ENCODE measurements at regions not wholly inside any gene's neighbourhood (a gene's known extent, or its start where the extent isn't known, plus 50 kb on each side); places are given as distances from the start of the nearest gene placed in this dataset.
"Not testable (repeated sequence)": the region's sequence is repeated elsewhere in the genome, so short reads cannot be mapped to it uniquely, and the experiment has no call there.

DNA sequence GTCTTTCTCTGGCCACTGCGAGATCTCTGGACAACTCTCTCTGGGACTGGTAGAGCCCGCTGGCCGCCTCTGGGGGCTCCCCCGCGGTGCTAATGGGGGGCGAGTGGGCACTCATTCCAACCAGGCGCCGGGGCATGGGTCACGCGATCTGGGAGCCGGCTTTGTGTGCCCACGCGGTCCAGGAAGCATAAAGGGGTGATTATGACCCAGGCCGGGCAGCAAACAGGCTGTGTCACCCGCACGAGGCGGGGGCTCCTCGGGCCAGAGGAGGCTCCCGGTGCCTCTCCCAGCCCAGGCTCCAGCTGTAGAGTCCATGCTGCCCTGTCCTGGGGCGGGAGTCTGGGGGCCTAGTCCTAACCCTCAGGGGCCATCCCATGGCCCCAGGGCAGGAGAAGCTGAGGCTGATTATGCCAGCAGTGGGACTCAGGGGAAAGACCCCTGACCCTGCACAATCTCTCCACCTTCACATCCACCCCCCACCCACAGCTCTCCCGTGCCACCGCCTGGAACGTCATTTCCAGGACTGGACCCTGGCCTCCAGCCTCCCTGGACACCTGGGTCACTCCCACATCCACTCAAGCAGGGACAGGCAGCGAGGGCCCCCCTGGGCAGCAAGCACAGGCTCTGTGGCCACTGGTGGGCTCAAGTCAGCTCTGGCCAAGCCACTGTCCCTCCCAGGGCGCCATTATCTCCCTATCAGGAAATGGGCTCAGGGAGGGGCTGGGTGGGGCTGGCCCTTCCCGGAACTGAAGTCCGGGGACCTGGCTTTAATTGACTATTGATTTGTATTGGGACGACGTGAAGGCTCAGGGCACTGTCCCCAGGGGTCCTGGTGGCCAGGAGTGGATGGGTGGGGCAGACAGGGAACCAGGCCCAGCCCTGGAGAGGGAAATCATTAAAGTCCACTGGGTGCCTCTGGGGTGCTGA lies 50.0 kb downstream of the PTPRS start:
- no peak for DNase-seq

GRCh38 chr19:5289060-5289990 lies 51.3 kb downstream of the PTPRS start:
- no peak for DNase-seq

GRCh38 chr19:5288347-5288739 lies 52.3 kb downstream of the PTPRS start:
- no peak for DNase-seq

DNA sequence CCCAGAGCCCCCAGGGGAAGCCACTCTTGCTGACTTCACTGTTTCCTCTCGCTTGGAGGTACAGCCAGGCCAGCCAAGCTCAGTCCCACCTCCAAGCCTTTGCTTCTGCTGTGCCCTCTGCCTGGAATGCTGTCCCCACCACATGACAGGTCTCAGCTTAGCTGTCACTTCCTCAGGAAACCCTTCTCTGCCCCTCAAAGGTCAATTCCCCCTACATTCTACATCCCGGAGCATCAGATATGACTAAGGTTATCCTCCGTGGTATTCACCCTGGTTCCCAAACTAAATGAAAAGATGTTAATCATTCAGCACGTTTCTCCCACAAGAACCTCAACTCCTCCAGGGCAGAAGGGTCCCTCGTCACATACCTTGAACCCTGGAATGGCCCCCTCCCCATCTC lies 53.5 kb downstream of the PTPRS start:
- no peak for DNase-seq

- DNase-seq, result no peak
These were observed 54.1 kb downstream of the PTPRS start for GRCh38 chr19:5286465-5287029.

- DNase-seq, result no peak
These were observed 54.7 kb downstream of the PTPRS start for GRCh38 chr19:5285955-5286354.

DNA sequence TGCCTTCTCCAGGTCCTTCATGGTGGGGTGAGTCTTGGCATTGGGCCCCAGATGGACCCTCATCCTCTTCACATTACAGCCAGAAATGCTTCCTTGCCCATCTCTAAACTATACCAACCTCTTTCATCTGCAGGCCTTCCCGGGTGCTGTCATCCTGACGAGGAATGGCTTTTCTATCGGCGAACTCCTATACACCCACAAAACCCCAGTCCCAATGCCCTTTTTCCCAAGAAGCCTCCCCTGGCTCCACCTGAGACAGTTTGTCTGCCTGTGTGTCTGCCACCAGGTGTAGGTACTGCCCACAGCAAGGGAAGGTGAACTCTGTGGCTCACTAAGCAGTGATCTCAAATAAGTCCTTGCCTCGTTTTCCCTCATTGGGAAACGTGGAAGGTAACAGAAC lies 55.3 kb downstream of the PTPRS start:
- no peak for DNase-seq

- no peak for DNase-seq
These were observed 57.7 kb downstream of the PTPRS start for GRCh38 chr19:5282901-5283300.

GRCh38 chr19:5281588-5281987 lies 59.0 kb downstream of the PTPRS start:
- no peak for DNase-seq

DNA sequence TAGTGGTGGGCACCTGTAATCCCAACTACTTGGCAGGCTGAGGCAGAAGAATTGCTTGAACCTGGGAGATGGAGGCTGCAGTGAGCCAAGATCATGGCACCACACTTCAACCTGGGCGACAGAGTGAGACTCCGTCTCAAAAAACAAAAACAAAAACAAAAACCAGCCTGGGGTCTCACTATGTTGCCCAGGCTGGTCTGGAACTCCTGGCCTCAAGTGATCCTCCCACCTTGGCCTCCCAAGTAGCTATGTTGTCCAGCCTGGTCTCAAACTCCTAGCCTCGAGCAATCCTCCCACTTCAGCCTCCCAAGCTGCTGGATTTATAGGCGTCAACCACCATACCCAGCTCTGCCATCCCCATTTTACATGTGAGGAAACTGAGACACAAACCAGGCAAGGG lies 64.9 kb downstream of the PTPRS start:
- not testable (repeated sequence) for DNase-seq

- DNase-seq, result no peak
These were observed 66.8 kb downstream of the PTPRS start for GRCh38 chr19:5273782-5274181.

DNA sequence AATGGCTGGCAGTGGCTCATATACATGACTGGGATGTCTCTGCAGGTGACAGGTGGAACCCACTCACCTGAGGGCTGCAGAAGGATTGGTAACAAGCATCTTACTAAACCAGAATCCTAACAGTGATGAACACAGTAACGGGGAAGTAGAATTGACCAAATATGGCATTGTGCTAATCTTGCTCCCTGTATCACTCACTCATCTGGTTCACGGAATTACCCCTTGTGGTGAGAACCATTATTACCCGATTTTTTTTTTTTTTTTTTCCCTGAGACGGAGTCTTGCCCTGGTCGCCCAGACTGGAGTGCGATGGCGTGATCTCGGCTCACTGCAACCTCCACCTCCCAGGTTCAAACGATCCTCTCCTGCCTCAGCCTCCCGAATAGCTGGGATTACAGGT lies 69.5 kb downstream of the PTPRS start:
- no peak for DNase-seq

DNA sequence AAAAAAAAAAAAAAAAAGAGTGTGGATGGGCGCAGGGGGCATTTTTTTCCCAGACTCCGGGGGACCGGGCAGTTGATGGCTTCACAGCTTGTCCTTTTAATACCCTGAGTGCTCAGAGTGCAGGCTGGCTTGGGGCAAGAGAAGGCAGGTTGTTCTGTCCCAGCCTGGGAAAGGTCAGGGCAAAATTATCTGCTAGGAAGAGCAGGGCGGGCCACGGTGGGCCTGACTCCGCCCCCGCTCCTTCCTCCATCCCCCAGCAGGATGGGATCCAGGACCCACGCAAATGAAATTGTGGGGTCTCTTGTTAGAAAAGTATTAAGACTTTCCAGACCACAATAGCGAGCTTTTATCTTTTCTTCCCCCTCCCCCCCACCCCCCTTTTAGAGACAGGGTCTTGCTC lies 70.7 kb downstream of the PTPRS start:
- no peak for DNase-seq

DNA sequence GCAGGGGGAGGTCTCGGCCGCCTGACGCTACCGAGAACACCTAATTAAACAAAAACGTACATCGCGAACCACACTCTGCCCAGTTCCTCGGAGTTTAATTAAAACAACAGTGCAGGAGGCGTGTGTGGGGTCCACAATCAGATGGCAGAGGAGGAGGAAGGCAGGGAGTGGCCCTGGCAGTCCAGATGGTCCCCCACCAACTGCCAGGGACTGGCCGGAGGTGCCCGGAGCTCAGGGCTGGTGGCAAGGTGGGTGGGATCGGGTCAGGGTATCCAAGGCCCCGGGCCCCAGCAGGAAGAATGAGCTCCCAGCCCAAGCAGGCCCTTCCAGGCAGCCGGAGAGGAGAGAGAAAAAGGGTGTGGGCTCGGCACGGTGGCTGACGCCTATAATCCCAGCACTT lies 71.3 kb downstream of the PTPRS start:
- no peak for DNase-seq

DNA sequence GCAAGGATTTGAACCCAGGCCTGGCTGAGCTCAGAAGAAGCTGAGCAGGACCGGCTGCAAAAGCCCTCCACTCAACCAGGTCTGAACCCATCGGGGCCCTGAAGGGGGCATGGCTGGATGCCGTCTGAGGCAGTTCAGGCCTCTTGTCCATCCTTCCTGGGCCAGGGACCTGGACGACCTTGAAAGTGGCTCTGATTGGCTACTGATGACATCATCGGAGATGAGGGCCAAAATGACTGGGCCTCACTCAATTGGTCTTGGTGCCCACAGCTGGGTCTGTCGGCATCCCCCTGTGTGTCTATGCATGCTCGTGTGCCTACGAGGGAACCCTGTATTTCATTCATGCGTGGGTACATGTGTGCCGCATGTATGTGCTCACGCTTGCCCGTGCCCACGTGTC lies 71.8 kb downstream of the PTPRS start:
- DNase-seq, result no peak

DNA sequence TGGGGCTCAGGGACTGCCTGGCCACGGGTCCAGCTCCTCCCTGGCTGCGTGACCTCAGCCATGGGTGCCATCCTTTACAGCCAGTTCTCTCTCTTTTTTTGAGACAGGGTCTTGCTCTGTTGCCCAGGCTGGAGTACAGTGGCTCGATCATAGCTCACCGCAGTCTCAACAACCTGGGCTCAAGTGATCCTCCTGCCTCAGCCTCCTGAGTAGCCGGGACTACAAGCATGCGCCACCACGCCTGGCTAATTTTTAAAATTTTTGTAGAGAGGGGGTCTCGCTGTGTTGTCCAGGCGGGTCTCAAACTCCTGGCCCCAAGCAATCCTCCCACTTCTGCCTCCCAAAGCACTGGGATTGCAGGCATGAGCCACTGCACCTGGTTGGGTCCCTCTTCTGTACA lies 75.4 kb downstream of the PTPRS start:
- no peak for DNase-seq

- DNase-seq, result no peak
These were observed 76.2 kb downstream of the PTPRS start for GRCh38 chr19:5264453-5264852.

GRCh38 chr19:5263615-5264014 lies 77.0 kb downstream of the PTPRS start:
- DNase-seq, result no peak

DNA sequence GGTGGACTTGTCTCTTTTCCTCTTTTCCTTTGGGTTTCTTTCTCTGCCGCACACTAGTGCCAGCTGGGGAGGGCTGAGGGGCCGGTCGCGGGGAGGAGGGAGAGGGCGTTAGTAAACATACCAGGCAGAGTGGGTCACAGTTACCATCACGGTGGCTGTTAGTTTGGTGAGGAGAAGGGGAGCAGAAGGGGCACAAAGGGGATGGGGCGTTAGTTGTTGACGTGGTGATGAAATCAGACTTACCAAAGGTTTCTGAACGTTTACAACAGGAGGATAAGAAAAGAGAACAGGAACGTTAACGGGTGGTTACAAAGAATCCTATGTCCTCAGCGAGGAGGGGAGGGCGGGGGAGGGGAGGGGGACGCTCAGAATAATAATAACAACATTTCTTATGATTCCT lies 77.9 kb downstream of the PTPRS start:
- no peak for DNase-seq

DNA sequence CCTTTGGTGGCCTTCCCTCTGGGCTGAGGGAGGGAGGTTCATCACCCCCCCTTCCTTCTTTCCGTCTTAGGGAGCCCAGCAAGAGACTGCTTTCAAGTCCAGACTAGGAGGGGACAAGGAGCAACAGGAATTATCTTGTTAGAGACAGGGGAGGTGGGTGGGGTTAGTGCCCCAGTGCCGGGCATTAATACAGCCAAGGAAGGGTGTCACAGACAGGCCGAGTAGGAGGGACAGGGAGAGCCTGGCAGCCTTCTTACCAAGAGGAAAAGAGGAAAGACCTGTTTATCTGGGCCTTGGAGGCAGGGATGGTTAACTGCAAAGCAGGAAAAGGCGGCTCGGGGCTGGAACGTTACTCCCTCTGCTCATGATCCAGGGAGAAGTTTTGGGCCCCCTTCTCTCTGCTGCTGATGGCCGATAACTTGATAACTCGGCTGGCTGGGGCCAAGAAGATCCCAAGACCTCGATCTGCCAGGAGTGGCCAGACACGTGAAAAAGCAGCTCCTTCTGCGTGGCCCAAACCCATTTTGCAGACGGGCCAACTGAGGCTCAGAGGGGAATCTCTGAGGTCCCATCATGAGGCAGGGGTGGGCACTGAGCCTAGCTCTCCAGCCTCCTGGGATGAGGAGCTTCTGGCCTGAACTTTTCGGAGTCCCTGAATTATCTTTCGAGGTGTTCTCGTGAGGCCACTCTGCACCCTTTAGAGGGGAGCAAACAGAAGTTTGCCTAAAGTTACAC lies 79.3 kb downstream of the PTPRS start:
- no peak for DNase-seq

DNA sequence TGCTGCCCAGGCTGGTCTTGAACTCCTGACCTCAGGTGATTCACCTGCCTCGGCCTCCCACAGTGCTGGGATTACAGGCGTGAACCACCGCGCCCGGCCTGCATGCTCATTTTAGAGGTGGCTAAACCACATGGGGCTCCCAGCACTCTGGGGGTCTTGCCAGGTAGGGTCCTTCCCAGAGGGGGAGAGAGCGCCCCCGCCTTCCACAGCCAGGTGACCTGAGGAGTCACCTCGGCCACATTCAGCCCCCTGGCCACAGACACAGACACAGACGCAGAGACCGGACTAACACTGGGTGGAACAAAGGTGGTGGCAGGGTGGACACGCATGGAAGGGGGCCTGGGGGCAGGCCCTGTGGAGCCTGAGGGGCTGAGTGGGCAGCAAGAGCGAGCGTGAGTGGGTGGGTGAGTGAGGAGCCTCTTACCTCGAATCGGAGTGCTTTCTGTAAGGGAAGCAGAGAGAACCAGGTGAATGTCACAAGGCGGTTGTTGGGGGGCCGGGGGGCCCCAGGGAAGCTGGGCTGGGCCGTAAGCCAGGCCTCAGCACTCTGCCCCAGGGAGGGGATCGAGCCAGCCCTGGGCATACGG lies 80.1 kb downstream of the PTPRS start:
- no peak for DNase-seq

- no peak for DNase-seq
These were observed 80.9 kb downstream of the PTPRS start for GRCh38 chr19:5259750-5260149.

Measured in stimulated activated CD4-positive, alpha-beta T cell treated with anti-CD3 and anti-CD28 coated beads, Interleukin-4, amount 100 ng/mL, for 4 hours (primary cell).